ENCODE measurements at regions not wholly inside any gene's neighbourhood (a gene's known extent, or its start where the extent isn't known, plus 50 kb on each side); places are given as distances from the start of the nearest gene placed in this dataset.
"Not testable (repeated sequence)": the region's sequence is repeated elsewhere in the genome, so short reads cannot be mapped to it uniquely, and the experiment has no call there.

GRCh38 chr10:81600185-81600584 lies 274.8 kb upstream of the NRG3 start:
- DNase-seq (ENCODE audit: low spot score) = no peak
- Histone ChIP-seq H3K27ac (ENCODE audit: poor library complexity, severe bottlenecking) (peak overlapping the region; percentile 57), H3K9me3 (ENCODE audit: severe bottlenecking) (no peaks in the 10 kb centered on the region), H3K27me3 (ENCODE audit: insufficient read depth, poor library complexity, severe bottlenecking) (no peaks in the 10 kb centered on the region), H3K4me3 (ENCODE audit: severe bottlenecking) (no peak overlapping the region), H3K36me3 (ENCODE audit: low read depth) (no peaks in the 10 kb centered on the region), H3K4me1 (ENCODE audit: insufficient read depth, poor library complexity, severe bottlenecking) (peaks cover 6% of the 10 kb centered on the region)
- TF ChIP-seq CTCF (IDR thresholded peaks at IDR 0.05; ENCODE audit: poor library complexity, severe bottlenecking) = no peak
- peak; percentile 96 for ATAC-seq (ENCODE audit: low read depth)

- H3K4me3 ChIP-seq (ENCODE audit: severe bottlenecking) = no peak overlapping the region
- H3K4me1 ChIP-seq (ENCODE audit: insufficient read depth, poor library complexity, severe bottlenecking) = peaks cover 6% of the 10 kb centered on the region
- H3K27me3 ChIP-seq (ENCODE audit: insufficient read depth, poor library complexity, severe bottlenecking) = no peaks in the 10 kb centered on the region
- no peak for TF ChIP-seq CTCF (IDR thresholded peaks at IDR 0.05; ENCODE audit: poor library complexity, severe bottlenecking)
- no peak overlapping the region for H3K27ac ChIP-seq (ENCODE audit: poor library complexity, severe bottlenecking)
- no peaks in the 10 kb centered on the region for H3K36me3 ChIP-seq (ENCODE audit: low read depth)
- ATAC-seq (ENCODE audit: low read depth) (no peak), DNase-seq (ENCODE audit: low spot score) (no peak)
- H3K9me3 ChIP-seq (ENCODE audit: severe bottlenecking) = no peaks in the 10 kb centered on the region
These were observed 271.8 kb upstream of the NRG3 start for GRCh38 chr10:81603106-81603620.

GRCh38 chr10:81644485-81644884 lies 230.5 kb upstream of the NRG3 start:
- not testable (repeated sequence) for DNase-seq (ENCODE audit: low spot score); ATAC-seq (ENCODE audit: low read depth); H3K27ac ChIP-seq (ENCODE audit: poor library complexity, severe bottlenecking); H3K4me1 ChIP-seq (ENCODE audit: insufficient read depth, poor library complexity, severe bottlenecking); H3K36me3 ChIP-seq (ENCODE audit: low read depth); H3K9me3 ChIP-seq (ENCODE audit: severe bottlenecking); H3K27me3 ChIP-seq (ENCODE audit: insufficient read depth, poor library complexity, severe bottlenecking); H3K4me3 ChIP-seq (ENCODE audit: severe bottlenecking)

- Histone ChIP-seq H3K4me3 (ENCODE audit: severe bottlenecking) (no peak overlapping the region), H3K27me3 (ENCODE audit: insufficient read depth, poor library complexity, severe bottlenecking) (no peaks in the 10 kb centered on the region), H3K4me1 (ENCODE audit: insufficient read depth, poor library complexity, severe bottlenecking) (no peaks in the 10 kb centered on the region), H3K27ac (ENCODE audit: poor library complexity, severe bottlenecking) (no peak overlapping the region), H3K36me3 (ENCODE audit: low read depth) (no peaks in the 10 kb centered on the region), H3K9me3 (ENCODE audit: severe bottlenecking) (peaks cover 3% of the 10 kb centered on the region)
- TF ChIP-seq CTCF (IDR thresholded peaks at IDR 0.05; ENCODE audit: poor library complexity, severe bottlenecking) = no peak
- ATAC-seq (ENCODE audit: low read depth) (no peak), DNase-seq (ENCODE audit: low spot score) (no peak)
These were observed 219.0 kb upstream of the NRG3 start for GRCh38 chr10:81655986-81656385.

GRCh38 chr10:81662837-81663236 lies 212.2 kb upstream of the NRG3 start:
- Histone ChIP-seq H3K4me3 (ENCODE audit: severe bottlenecking) (no peak overlapping the region), H3K27me3 (ENCODE audit: insufficient read depth, poor library complexity, severe bottlenecking) (no peaks in the 10 kb centered on the region), H3K4me1 (ENCODE audit: insufficient read depth, poor library complexity, severe bottlenecking) (no peaks in the 10 kb centered on the region), H3K36me3 (ENCODE audit: low read depth) (no peaks in the 10 kb centered on the region), H3K9me3 (ENCODE audit: severe bottlenecking) (peaks cover 3% of the 10 kb centered on the region), H3K27ac (ENCODE audit: poor library complexity, severe bottlenecking) (no peak overlapping the region)
- TF ChIP-seq CTCF (IDR thresholded peaks at IDR 0.05; ENCODE audit: poor library complexity, severe bottlenecking) = no peak
- DNase-seq (ENCODE audit: low spot score) = no peak
- no peak for ATAC-seq (ENCODE audit: low read depth)

- H3K36me3 ChIP-seq (ENCODE audit: low read depth); H3K27me3 ChIP-seq (ENCODE audit: insufficient read depth, poor library complexity, severe bottlenecking); H3K9me3 ChIP-seq (ENCODE audit: severe bottlenecking); ATAC-seq (ENCODE audit: low read depth); H3K27ac ChIP-seq (ENCODE audit: poor library complexity, severe bottlenecking); DNase-seq (ENCODE audit: low spot score); H3K4me1 ChIP-seq (ENCODE audit: insufficient read depth, poor library complexity, severe bottlenecking); H3K4me3 ChIP-seq (ENCODE audit: severe bottlenecking): not testable (repeated sequence)
These were observed 210.2 kb upstream of the NRG3 start for GRCh38 chr10:81664800-81665199.

Data from RWPE2 (cell line).